ENCODE measurements at regions not wholly inside any gene's neighbourhood (a gene's known extent, or its start where the extent isn't known, plus 50 kb on each side); places are given as distances from the start of the nearest gene placed in this dataset.

- no peak for TF ChIP-seq CTCF (IDR thresholded peaks at IDR 0.05; ENCODE audit: control extremely low read depth in 1 of 3, insufficient read depth in 1 of 3, low read depth in 1 of 3, low read length in 3 of 3)
- no peak for TF ChIP-seq RNF2 (IDR thresholded peaks at IDR 0.05; ENCODE audit: borderline replicate concordance, low read depth, low read length, missing control alignments, poor library complexity, severe bottlenecking)
- TF ChIP-seq EZH2 (IDR thresholded peaks at IDR 0.05; ENCODE audit: low read depth, low read length, severe bottlenecking) = no peak
- no peak for TF ChIP-seq JUN (IDR thresholded peaks at IDR 0.05; ENCODE audit: low read depth, low read length)
- no peak for TF ChIP-seq CBX8 (IDR thresholded peaks at IDR 0.05; ENCODE audit: borderline replicate concordance, low read depth, low read length)
- TF ChIP-seq ZNF274 (IDR thresholded peaks at IDR 0.05; ENCODE audit: borderline replicate concordance, extremely low read depth, low read length) = no peak
Measured at GRCh38 chr2:16293871-16294270, 353.5 kb downstream of the MYCN start.

Measured in H1 (cell line).